ENCODE measurements at regions not wholly inside any gene's neighbourhood (a gene's known extent, or its start where the extent isn't known, plus 50 kb on each side); places are given as distances from the start of the nearest gene placed in this dataset.

GRCh38 chr5:20524991-20525529 is 537.1 kb upstream of the CDH18 start:
- no peak overlapping the region for H3K4me2 ChIP-seq
- Mint-ChIP-seq H3K4me1 (peaks cover 10% of the 10 kb centered on the region), H3K36me3 (peaks cover 15% of the 10 kb centered on the region), H3K9me3 (peaks cover 17% of the 10 kb centered on the region), H3K27me3 (ENCODE audit: insufficient read depth, low read depth) (no peaks in the 10 kb centered on the region), H3K27ac (no peak overlapping the region), H3K4me3 (no peak overlapping the region)
- H3K36me3 ChIP-seq, result no peaks in the 10 kb centered on the region
- H3K9ac ChIP-seq, result no peak overlapping the region
- no peaks in the 10 kb centered on the region for H3K4me1 ChIP-seq
- DNase-seq (ENCODE audit: low spot score), result no peak
- H3K27ac ChIP-seq, result no peak overlapping the region
- no peak overlapping the region for H2AFZ ChIP-seq (replicated peaks)
- no peaks in the 10 kb centered on the region for H3K79me2 ChIP-seq (ENCODE audit: low read depth)
- H3K4me3 ChIP-seq, result no peak overlapping the region
- no peaks in the 10 kb centered on the region for H4K20me1 ChIP-seq (ENCODE audit: low read depth)
- no peak for TF ChIP-seq CTCF (IDR thresholded peaks at IDR 0.05)
- no peak for TF ChIP-seq EZH2phosphoT487 (IDR thresholded peaks at IDR 0.05)
- no peak for TF ChIP-seq EZH2 (IDR thresholded peaks at IDR 0.05)
- no peaks in the 10 kb centered on the region for H3F3A ChIP-seq (ENCODE audit: low read depth)
- no peaks in the 10 kb centered on the region for H3K27me3 ChIP-seq
- no peaks in the 10 kb centered on the region for H3K9me3 ChIP-seq (ENCODE audit: low read depth)

- DNase-seq (ENCODE audit: low spot score), result no peak
- Histone ChIP-seq H3K4me1 (no peaks in the 10 kb centered on the region), H3K36me3 (no peaks in the 10 kb centered on the region), H2AFZ (replicated peaks) (no peak overlapping the region), H3K27me3 (no peaks in the 10 kb centered on the region), H3F3A (ENCODE audit: low read depth) (no peaks in the 10 kb centered on the region), H3K27ac (no peak overlapping the region), H3K4me3 (no peak overlapping the region), H3K4me2 (no peak overlapping the region), H3K9me3 (ENCODE audit: low read depth) (no peaks in the 10 kb centered on the region), H3K79me2 (ENCODE audit: low read depth) (no peaks in the 10 kb centered on the region), H4K20me1 (ENCODE audit: low read depth) (no peaks in the 10 kb centered on the region), H3K9ac (no peak overlapping the region)
- Mint-ChIP-seq H3K27ac (no peak overlapping the region), H3K9me3 (peaks cover 2% of the 10 kb centered on the region), H3K4me3 (no peak overlapping the region), H3K4me1 (peaks cover 10% of the 10 kb centered on the region), H3K36me3 (peaks cover 6% of the 10 kb centered on the region), H3K27me3 (ENCODE audit: insufficient read depth, low read depth) (peaks cover 2% of the 10 kb centered on the region)
- TF ChIP-seq EZH2 (IDR thresholded peaks at IDR 0.05) (no peak), CTCF (IDR thresholded peaks at IDR 0.05) (no peak), EZH2phosphoT487 (IDR thresholded peaks at IDR 0.05) (no peak)
These were observed 535.0 kb upstream of the CDH18 start for GRCh38 chr5:20522905-20523482.

- Histone ChIP-seq H3K4me3 (no peak overlapping the region), H2AFZ (replicated peaks) (no peak overlapping the region), H3K4me1 (no peaks in the 10 kb centered on the region), H3K27me3 (no peaks in the 10 kb centered on the region), H3K27ac (no peak overlapping the region), H3K4me2 (no peak overlapping the region), H4K20me1 (ENCODE audit: low read depth) (no peaks in the 10 kb centered on the region), H3K79me2 (ENCODE audit: low read depth) (no peaks in the 10 kb centered on the region), H3F3A (ENCODE audit: low read depth) (no peaks in the 10 kb centered on the region), H3K9me3 (ENCODE audit: low read depth) (no peaks in the 10 kb centered on the region), H3K36me3 (no peaks in the 10 kb centered on the region), H3K9ac (no peak overlapping the region)
- Mint-ChIP-seq H3K36me3 (peaks cover 2% of the 10 kb centered on the region), H3K27ac (no peak overlapping the region), H3K27me3 (ENCODE audit: insufficient read depth, low read depth) (peaks cover 2% of the 10 kb centered on the region), H3K9me3 (no peaks in the 10 kb centered on the region), H3K4me1 (no peaks in the 10 kb centered on the region), H3K4me3 (no peak overlapping the region)
- no peak for DNase-seq (ENCODE audit: low spot score)
- TF ChIP-seq EZH2phosphoT487 (IDR thresholded peaks at IDR 0.05) (no peak), CTCF (IDR thresholded peaks at IDR 0.05) (no peak), EZH2 (IDR thresholded peaks at IDR 0.05) (no peak)
These were observed 527.6 kb upstream of the CDH18 start for GRCh38 chr5:20515606-20516005.

Measured in neural progenitor cell (in vitro differentiated cells).